Tibial artery (tissue), 4 donors: ENCODE measurements at regions not wholly inside any gene's neighbourhood (a gene's known extent, or its start where the extent isn't known, plus 50 kb on each side); places are given as distances from the start of the nearest gene placed in this dataset.
A peak's percentile ranks its signal among the peaks of the same experiment; 100 is the strongest.

ENCODE experiments used
- DNase-seq, 2 donors: peaks; one replicate each; pipeline ENCODE4 v3.0.0-alpha.2; 2019
- H3K27ac ChIP-seq, 2 donors: fragments of 200-600 bp; sonication (generic) in 1 of 2; 1 replicate in 1 of 2; 2 replicates in 1 of 2; pipeline ENCODE4 v1.5.1; 2018 to 2019; ENCODE audit warnings: mild to moderate bottlenecking in 1 of 2
- H3K27me3 ChIP-seq, 2 donors: fragments of 200-600 bp; sonication (generic) in 1 of 2; one replicate each; pipeline versions ENCODE4 v1.5.1 to v1.6.0; 2016 to 2019
- H3K36me3 ChIP-seq, 3 donors: fragments of 200-600 bp; sonication (generic) in 2 of 3; one replicate each; pipeline ENCODE4 v1.5.1; 2016 to 2019; ENCODE audit warnings: mild to moderate bottlenecking in 2 of 3
- H3K4me1 ChIP-seq, 4 donors: fragments of 200-600 bp; sonication (generic) in 2 of 4; 1 replicate in 3 of 4; 2 replicates in 1 of 4; pipeline ENCODE4 v1.5.1; 2016 to 2019
- H3K4me3 ChIP-seq, 2 donors: fragments of 200-600 bp; sonication (generic) in 1 of 2; 1 replicate in 1 of 2; 2 replicates in 1 of 2; pipeline ENCODE4 v1.5.1; 2018 to 2019; ENCODE audit warnings: mild to moderate bottlenecking in 2 of 2
- H3K9me3 ChIP-seq, 3 donors: fragments of 200-600 bp; sonication (generic) in 1 of 3; one replicate each; pipeline ENCODE4 v1.5.1; 2016 to 2019
- intact Hi-C: fragments of 100-400 bp; cut with DNase I; formaldehyde crosslinking; loops from one replicate; pipeline ENCODE4 v1.15.0; 2023; ENCODE audit warnings: low total_unique reads
- TF ChIP-seq, protein P1 (sequence below), 2 experiments: fragments of 200-600 bp in 1 of 2; fragments of 450-650 bp in 1 of 2; IDR thresholded peaks; one replicate each; pipeline ENCODE4 v1.5.1; 2017 to 2019; ENCODE audit warnings: antibody characterized with exemption in 2 of 2, mild to moderate bottlenecking in 1 of 2, moderate library complexity in 1 of 2

DNA sequence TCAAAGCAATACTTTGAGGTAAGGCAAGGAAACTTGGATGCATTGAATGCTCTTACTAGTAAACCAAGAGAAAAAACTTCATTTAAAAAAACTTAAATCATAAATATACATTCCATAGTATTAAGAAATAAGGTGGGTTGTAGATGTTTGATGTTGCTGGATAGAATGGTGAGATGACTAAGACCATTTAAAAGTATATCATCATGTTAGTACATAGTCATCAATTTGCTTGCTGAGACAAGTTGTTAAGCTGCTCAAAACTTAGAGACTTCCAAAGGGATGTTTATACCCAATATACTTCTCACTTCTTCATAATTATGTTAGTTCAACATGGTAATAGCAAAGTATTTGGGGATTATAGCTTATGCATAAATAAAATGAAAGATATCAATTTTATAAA, 675.5 kb upstream of the MGAT4C start:
- DNase-seq: no peak
- intact Hi-C loops: no loop called here
- no peak overlapping the region for H3K27ac ChIP-seq

DNA sequence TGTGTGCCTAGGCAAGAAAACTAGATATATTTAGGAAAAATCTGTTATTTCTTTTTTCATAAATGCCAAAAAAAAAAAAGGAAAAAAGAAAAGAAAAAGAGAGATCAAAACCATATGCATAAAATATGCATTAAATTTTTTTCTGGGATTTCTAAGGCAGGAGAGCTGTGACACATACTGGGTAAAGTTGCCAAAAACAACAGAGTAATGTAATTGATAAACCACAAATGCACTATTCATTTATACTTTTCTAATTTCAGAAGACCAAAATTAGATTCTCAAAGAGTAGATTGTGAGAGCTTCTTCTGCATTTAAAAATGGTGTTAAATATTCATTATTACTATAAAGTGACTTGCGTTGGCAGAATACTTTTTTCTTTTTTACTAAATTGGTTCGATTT, 673.8 kb upstream of the MGAT4C start:
- Histone ChIP-seq H3K27ac (no peak overlapping the region), H3K9me3 (no peaks in the 10 kb centered on the region), H3K27me3 (no peaks in the 10 kb centered on the region), H3K4me1 (peaks cover 0 to 5% (median 0%) of the 10 kb centered on the region in 4 donors), H3K4me3 (no peak overlapping the region), H3K36me3 (no peaks in the 10 kb centered on the region)
- TF ChIP-seq, protein P1, sequence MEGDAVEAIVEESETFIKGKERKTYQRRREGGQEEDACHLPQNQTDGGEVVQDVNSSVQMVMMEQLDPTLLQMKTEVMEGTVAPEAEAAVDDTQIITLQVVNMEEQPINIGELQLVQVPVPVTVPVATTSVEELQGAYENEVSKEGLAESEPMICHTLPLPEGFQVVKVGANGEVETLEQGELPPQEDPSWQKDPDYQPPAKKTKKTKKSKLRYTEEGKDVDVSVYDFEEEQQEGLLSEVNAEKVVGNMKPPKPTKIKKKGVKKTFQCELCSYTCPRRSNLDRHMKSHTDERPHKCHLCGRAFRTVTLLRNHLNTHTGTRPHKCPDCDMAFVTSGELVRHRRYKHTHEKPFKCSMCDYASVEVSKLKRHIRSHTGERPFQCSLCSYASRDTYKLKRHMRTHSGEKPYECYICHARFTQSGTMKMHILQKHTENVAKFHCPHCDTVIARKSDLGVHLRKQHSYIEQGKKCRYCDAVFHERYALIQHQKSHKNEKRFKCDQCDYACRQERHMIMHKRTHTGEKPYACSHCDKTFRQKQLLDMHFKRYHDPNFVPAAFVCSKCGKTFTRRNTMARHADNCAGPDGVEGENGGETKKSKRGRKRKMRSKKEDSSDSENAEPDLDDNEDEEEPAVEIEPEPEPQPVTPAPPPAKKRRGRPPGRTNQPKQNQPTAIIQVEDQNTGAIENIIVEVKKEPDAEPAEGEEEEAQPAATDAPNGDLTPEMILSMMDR (IDR thresholded peaks at IDR 0.05): no peak
- intact Hi-C loops: no loop called here
- no peak for DNase-seq

More for the DNA sequence above, 675.5 kb upstream of the MGAT4C start:
- H3K9me3 ChIP-seq: no peaks in the 10 kb centered on the region
- H3K4me1 ChIP-seq: no peaks in the 10 kb centered on the region
- H3K36me3 ChIP-seq: no peaks in the 10 kb centered on the region
- H3K4me3 ChIP-seq: no peak overlapping the region
- TF ChIP-seq, protein P1 (IDR thresholded peaks at IDR 0.05): no peak
- no peaks in the 10 kb centered on the region for H3K27me3 ChIP-seq

DNA sequence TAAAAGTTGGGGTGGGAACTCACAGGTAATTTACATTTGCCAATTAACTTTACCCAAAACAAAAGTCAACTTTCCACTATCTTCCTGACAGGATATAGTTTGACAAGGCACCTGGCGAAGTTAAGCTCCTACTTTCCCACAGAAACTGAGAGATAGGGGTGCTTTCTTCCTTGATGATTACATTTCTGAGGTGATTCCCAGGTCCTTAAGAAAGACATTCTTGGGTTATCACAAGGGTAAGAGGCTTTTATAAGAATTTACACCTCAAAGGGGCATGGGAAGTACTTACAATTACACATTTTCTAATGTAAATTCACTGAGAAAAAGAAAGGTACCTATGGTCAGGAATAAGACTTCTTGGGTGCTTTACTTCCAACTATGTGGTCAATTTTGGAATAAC, 660.9 kb upstream of the MGAT4C start:
- Histone ChIP-seq H3K27ac (no peak overlapping the region), H3K27me3 (no peaks in the 10 kb centered on the region), H3K36me3 (no peaks in the 10 kb centered on the region), H3K4me3 (no peak overlapping the region), H3K9me3 (no peaks in the 10 kb centered on the region), H3K4me1 (no peaks in the 10 kb centered on the region)
- intact Hi-C loops: no loop called here
- no peak for DNase-seq
- TF ChIP-seq, protein P1 (IDR thresholded peaks at IDR 0.05): no peak

DNA sequence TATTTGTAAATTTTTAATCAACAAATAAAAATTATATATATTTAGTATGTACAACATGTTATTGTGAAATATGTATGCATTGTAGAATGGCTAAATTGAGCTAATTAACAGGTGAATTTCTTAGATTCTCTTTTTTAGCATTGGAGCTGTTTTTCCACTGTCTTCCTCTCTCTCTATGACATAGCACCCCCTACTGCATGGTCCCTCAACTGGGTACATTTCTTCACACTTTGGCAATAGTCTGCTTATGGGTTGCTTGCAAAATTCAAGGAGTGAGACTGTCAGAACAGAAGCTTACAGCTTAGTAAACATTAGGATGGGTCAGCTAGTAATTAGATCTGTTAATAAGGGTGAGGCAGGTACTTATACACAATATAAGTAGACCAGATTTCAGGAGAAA, 658.5 kb upstream of the MGAT4C start:
- no peaks in the 10 kb centered on the region for H3K9me3 ChIP-seq
- H3K36me3 ChIP-seq: no peaks in the 10 kb centered on the region
- intact Hi-C loops: no loop called here
- no peak overlapping the region for H3K4me3 ChIP-seq
- TF ChIP-seq, protein P1 (IDR thresholded peaks at IDR 0.05): peak; percentile 37 to 46
- H3K27ac ChIP-seq: no peak overlapping the region
- no peaks in the 10 kb centered on the region for H3K4me1 ChIP-seq
- H3K27me3 ChIP-seq: no peaks in the 10 kb centered on the region
- peak in 1 of 2 donors; percentile 29 for DNase-seq

DNA sequence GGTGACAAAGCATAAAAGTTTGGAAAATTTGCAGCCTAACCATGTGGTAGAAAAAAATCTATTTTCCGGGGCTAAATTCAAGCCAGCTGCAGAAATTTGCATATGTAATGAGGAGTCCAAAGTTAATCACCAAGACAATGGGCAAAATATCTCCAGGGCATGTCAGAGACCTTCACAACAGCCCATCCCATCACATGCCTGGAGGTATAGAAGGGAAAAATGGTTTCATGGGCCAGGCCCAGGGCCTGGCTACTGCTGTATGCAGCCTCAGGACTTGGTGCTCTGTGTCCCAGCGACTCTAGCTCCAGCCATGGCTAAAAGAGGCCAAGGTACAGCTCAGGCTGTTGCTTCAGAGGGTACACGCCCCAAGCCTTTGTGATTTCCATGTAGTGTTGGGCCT, 655.8 kb upstream of the MGAT4C start:
- Histone ChIP-seq H3K9me3 (no peaks in the 10 kb centered on the region), H3K4me1 (no peaks in the 10 kb centered on the region), H3K27me3 (no peaks in the 10 kb centered on the region), H3K4me3 (no peak overlapping the region), H3K27ac (no peak overlapping the region), H3K36me3 (no peaks in the 10 kb centered on the region)
- TF ChIP-seq, protein P1 (IDR thresholded peaks at IDR 0.05): no peak
- no peak for DNase-seq
- intact Hi-C loops: no loop called here

DNA sequence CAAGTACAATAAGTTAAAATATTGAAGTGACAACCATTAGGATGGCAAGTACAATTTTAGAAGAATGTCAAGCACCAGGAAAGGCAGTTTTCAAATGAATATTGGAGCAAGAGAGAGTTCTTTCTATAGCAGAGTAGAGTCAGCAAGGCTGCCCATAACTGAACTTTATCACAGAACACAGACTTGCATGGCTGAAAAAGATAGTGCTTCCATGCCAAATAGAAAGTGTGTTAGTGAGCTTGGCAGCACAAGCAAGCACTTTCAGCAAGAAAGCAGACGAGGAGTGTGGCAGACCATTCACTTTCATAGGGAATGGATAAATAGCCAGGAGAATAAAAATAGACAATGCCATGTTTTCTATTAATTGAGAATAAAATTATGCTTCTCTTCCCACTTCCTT, 647.0 kb upstream of the MGAT4C start:
- DNase-seq: no peak
- no peaks in the 10 kb centered on the region for H3K4me1 ChIP-seq
- H3K36me3 ChIP-seq: no peaks in the 10 kb centered on the region
- TF ChIP-seq, protein P1 (IDR thresholded peaks at IDR 0.05): no peak
- H3K27me3 ChIP-seq: no peaks in the 10 kb centered on the region
- no peak overlapping the region for H3K4me3 ChIP-seq
- H3K9me3 ChIP-seq: no peaks in the 10 kb centered on the region
- no peak overlapping the region for H3K27ac ChIP-seq
- intact Hi-C loops: no loop called here
